ENCODE measurements at regions not wholly inside any gene's neighbourhood (a gene's known extent, or its start where the extent isn't known, plus 50 kb on each side); places are given as distances from the start of the nearest gene placed in this dataset.
"Not testable (repeated sequence)": the region's sequence is repeated elsewhere in the genome, so short reads cannot be mapped to it uniquely, and the experiment has no call there.

DNA sequence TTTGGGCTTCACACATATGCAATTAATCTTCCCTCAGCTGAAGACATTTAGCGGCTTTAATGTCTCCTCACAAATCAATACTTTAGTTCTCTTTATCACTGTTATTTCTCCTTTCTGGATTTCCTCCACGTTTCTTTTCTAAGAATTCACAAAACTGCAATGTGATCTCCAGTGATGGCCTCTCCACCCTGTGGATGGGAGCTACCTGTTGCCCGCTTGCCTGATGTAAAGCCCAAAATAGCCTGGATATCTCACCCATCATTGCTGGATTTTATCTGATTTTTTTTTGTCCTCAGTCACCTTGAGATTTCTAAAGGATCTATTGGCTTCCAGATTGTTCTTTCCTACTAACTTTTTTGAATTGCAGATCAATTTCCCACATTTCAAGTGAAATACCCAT is 129.3 kb upstream of the FAM241A start:
- Mint-ChIP-seq H3K9me3 (ENCODE audit: low read depth) (no peaks in the 10 kb centered on the region), H3K36me3 (no peaks in the 10 kb centered on the region), H3K27me3 (peaks cover 15% of the 10 kb centered on the region), H3K4me1 (no peaks in the 10 kb centered on the region), H3K27ac (no peak overlapping the region), H3K4me3 (no peak overlapping the region)
- DNase-seq (no peak), ATAC-seq (no peak)
- CTCF ChIA-PET = no interaction called here

GRCh38 chr4:112023402-112023950 is 121.8 kb upstream of the FAM241A start:
- CTCF ChIA-PET = interaction anchor here (1.4 kb wide), 1 partner anchor 379 kb away, joined by 3 read pairs; no protein-coding TSS in a partner anchor
- Mint-ChIP-seq H3K27ac (no peak overlapping the region), H3K4me3 (no peak overlapping the region), H3K4me1 (no peaks in the 10 kb centered on the region), H3K36me3 (no peaks in the 10 kb centered on the region), H3K27me3 (peaks cover 13% of the 10 kb centered on the region), H3K9me3 (ENCODE audit: low read depth) (no peaks in the 10 kb centered on the region)
- ATAC-seq = no peak
- DNase-seq = no peak

DNA sequence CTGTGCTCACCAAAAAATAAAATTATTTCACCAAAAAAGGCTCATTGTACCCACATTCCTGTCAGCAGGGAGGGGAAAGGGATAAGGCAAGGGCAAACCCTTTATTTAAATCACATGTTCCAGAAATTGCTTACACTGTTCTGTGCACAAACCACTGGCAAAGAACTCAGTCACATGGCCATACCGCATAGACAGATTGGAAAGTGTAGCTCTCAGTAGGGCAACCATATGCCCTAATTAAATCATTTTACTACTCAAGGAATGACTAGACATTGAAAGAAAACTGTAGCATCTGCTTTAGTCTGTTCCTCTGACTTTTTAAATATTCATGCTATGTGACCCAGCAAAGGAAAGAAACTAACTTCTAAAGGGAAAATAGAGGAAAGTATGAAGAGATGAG is 119.2 kb upstream of the FAM241A start:
- CTCF ChIA-PET = no interaction called here
- Mint-ChIP-seq H3K4me1 (no peaks in the 10 kb centered on the region), H3K27ac (no peak overlapping the region), H3K9me3 (ENCODE audit: low read depth) (no peaks in the 10 kb centered on the region), H3K36me3 (no peaks in the 10 kb centered on the region), H3K4me3 (no peak overlapping the region), H3K27me3 (peaks cover 18% of the 10 kb centered on the region)
- ATAC-seq = no peak
- no peak for DNase-seq

DNA sequence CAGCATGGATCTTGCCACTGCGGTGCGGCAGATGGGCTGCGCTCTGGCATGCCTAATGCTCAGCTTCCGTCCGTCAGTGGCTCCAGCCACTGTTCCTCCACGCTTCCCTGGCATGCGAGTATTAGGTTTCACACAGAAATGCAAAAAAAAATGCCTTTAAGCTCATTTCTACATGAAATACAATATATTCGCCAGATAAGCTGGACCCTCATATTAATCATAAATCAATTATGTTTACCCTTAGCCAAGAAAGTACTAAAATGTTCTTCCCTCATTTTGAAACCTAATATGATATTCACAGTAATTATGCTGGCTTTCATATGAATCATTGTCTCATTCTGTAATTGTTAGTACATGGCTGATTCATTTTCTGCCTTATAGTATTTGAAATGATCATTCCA is 115.5 kb upstream of the FAM241A start:
- Mint-ChIP-seq H3K4me3 (no peak overlapping the region), H3K9me3 (ENCODE audit: low read depth) (no peaks in the 10 kb centered on the region), H3K27ac (no peak overlapping the region), H3K36me3 (no peaks in the 10 kb centered on the region), H3K27me3 (peaks cover 40% of the 10 kb centered on the region), H3K4me1 (no peaks in the 10 kb centered on the region)
- CTCF ChIA-PET = no interaction called here
- ATAC-seq = no peak
- DNase-seq = no peak

DNA sequence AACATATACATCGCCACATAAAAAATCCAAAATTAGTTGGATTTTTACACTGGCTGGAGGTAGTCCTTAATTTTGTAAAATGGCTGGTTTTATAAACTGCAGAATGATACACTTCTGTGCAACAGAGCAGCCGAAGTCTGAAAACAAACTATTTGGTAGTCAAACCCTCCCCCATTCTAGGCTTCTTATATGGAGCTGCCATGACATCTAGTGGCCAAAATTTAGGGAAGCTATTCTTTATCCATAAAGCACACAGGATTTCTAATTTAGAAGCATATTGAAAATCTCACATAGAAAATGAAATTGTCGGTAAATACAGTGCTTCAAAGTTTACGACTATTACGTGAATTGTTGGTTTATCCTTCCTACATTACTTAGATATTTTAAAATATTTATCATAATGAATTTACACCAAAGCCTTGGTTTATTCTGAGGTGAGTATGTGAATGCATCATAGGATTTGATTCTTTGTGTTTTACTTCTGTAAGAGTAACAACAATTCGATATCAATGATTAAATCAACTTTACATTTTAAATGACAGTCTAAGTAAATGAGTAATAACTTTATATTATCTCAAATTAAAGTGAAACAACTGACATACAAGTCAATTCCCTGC is 113.4 kb upstream of the FAM241A start:
- no peak overlapping the region for H3K27ac Mint-ChIP-seq
- DNase-seq = no peak
- H3K4me3 Mint-ChIP-seq = no peak overlapping the region
- CTCF ChIA-PET = interaction anchor here (1.4 kb wide), 1 partner anchor 89 kb away, joined by 4 read pairs; no protein-coding TSS in a partner anchor
- no peak for ATAC-seq
- no peaks in the 10 kb centered on the region for H3K4me1 Mint-ChIP-seq
- no peaks in the 10 kb centered on the region for H3K9me3 Mint-ChIP-seq (ENCODE audit: low read depth)
- H3K27me3 Mint-ChIP-seq = peaks cover 42% of the 10 kb centered on the region
- no peaks in the 10 kb centered on the region for H3K36me3 Mint-ChIP-seq

DNA sequence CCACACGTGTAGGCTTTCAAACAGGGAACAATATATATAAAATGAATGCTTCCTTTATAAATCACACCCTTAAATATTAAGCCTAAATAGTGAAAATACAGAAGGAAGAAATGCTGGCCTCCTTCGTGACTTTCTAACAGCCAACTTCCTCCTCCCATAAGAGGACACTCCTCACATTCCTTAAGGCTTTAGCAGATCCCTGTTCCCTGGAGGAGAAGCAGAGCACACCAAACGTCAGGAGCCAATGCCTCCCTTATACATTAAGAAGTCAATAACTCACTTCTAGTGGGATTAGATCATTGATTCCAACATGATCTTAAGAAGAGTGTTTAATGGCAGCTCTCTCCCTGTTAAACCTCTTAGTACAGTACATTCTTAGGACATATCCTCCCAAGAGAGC is 108.4 kb upstream of the FAM241A start:
- Mint-ChIP-seq H3K36me3 (no peaks in the 10 kb centered on the region), H3K9me3 (ENCODE audit: low read depth) (no peaks in the 10 kb centered on the region), H3K4me3 (no peak overlapping the region), H3K4me1 (no peaks in the 10 kb centered on the region), H3K27ac (no peak overlapping the region), H3K27me3 (peaks cover 28% of the 10 kb centered on the region)
- no peak for ATAC-seq
- CTCF ChIA-PET = no interaction called here
- DNase-seq = no peak

GRCh38 chr4:112038861-112039260 is 106.4 kb upstream of the FAM241A start:
- Mint-ChIP-seq H3K36me3 (no peaks in the 10 kb centered on the region), H3K4me1 (no peaks in the 10 kb centered on the region), H3K27me3 (peaks cover 20% of the 10 kb centered on the region), H3K27ac (no peak overlapping the region), H3K9me3 (ENCODE audit: low read depth) (no peaks in the 10 kb centered on the region), H3K4me3 (no peak overlapping the region)
- DNase-seq (no peak), ATAC-seq (no peak)
- CTCF ChIA-PET = no interaction called here

DNA sequence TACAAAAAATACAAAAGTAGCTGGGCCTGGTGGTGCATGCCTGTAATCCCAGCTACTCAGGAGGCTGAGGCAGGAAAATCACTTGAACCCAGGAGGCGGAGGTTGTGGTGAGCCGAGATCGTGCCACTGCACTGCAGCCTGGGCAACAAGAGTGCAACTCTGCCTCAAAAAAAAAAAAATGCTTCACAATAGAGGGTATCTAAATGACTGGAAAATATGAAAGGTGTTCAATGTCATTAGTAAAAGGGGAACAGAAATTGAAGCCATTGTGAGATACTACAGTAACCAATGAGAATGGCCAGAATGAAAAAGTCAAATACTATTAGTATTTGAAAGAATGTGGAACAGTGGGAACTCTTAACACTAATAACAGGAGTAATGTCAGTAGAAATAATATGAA is 96.1 kb upstream of the FAM241A start:
- H3K36me3 Mint-ChIP-seq; H3K4me3 Mint-ChIP-seq; H3K9me3 Mint-ChIP-seq (ENCODE audit: low read depth); H3K27ac Mint-ChIP-seq; H3K27me3 Mint-ChIP-seq; DNase-seq; ATAC-seq; CTCF ChIA-PET; H3K4me1 Mint-ChIP-seq: not testable (repeated sequence)

DNA sequence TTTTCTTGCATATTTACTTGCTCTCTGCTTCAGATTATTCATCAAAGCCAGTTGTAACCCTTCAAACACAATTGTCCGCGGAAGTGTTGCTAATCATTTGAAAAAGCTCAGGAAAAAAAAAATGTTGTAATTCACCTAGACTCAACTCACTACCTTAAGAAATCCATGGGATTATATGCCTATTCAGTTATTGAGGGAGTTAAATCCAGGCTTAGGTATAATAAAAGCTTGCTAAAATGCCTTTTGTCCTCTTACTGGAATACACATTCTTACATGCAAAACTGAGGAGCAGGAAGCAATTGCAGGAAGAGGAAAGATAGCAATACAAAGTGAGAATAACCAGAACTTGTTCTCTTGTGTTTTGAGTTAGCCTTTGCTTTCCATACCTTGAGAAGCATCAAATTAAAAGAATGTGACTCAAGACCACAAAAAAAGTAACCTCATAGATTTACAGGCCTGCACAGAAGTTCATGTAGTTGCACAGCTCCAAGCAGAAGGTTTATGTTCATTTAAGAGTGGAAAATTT is 91.4 kb upstream of the FAM241A start:
- no peaks in the 10 kb centered on the region for H3K9me3 Mint-ChIP-seq (ENCODE audit: low read depth)
- ATAC-seq (no peak), DNase-seq (no peak)
- H3K36me3 Mint-ChIP-seq = no peaks in the 10 kb centered on the region
- no peak overlapping the region for H3K4me3 Mint-ChIP-seq
- CTCF ChIA-PET = no interaction called here
- no peak overlapping the region for H3K27ac Mint-ChIP-seq
- H3K27me3 Mint-ChIP-seq = peaks cover 11% of the 10 kb centered on the region
- peaks cover 6% of the 10 kb centered on the region for H3K4me1 Mint-ChIP-seq

- H3K27ac Mint-ChIP-seq = no peak overlapping the region
- H3K9me3 Mint-ChIP-seq (ENCODE audit: low read depth) = no peaks in the 10 kb centered on the region
These were observed 90.2 kb upstream of the FAM241A start for GRCh38 chr4:112055100-112055499.

DNA sequence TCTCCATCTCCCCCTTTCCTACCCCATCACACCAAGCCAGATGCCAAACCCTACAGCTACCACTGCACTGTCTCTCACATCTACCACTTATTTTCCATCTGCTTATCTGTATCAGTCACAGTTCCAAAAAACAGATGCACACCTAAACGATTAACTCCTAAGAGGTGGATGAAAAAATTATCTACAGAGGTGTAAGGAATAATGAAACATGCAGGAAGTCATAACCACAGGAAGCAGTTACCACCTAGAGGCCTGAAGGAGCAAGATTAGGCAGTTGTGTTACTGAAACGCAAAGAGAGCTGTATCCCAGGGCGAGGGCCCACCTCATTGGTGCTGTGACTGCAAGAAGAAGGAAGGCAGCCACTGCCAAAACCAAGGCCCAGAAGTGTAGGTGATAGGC is 87.8 kb upstream of the FAM241A start:
- CTCF ChIA-PET = no interaction called here
- ATAC-seq (no peak), DNase-seq (no peak)
- Mint-ChIP-seq H3K27me3 (peaks cover 15% of the 10 kb centered on the region), H3K4me3 (no peak overlapping the region), H3K27ac (no peak overlapping the region), H3K4me1 (peaks cover 6% of the 10 kb centered on the region), H3K36me3 (no peaks in the 10 kb centered on the region), H3K9me3 (ENCODE audit: low read depth) (no peaks in the 10 kb centered on the region)

More at GRCh38 chr4:112055100-112055499, 90.2 kb upstream of the FAM241A start:
- Mint-ChIP-seq H3K4me3 (no peak overlapping the region), H3K36me3 (no peaks in the 10 kb centered on the region), H3K27me3 (peaks cover 11% of the 10 kb centered on the region), H3K4me1 (peaks cover 6% of the 10 kb centered on the region)
- ATAC-seq = no peak
- DNase-seq = no peak
- CTCF ChIA-PET = no interaction called here

GRCh38 chr4:112058433-112058832 is 86.8 kb upstream of the FAM241A start:
- CTCF ChIA-PET = no interaction called here
- ATAC-seq (no peak), DNase-seq (no peak)
- no peak overlapping the region for H3K4me3 Mint-ChIP-seq
- H3K9me3 Mint-ChIP-seq (ENCODE audit: low read depth) = no peaks in the 10 kb centered on the region
- H3K4me1 Mint-ChIP-seq = peaks cover 6% of the 10 kb centered on the region
- peaks cover 15% of the 10 kb centered on the region for H3K27me3 Mint-ChIP-seq
- no peak overlapping the region for H3K27ac Mint-ChIP-seq
- H3K36me3 Mint-ChIP-seq = no peaks in the 10 kb centered on the region

DNA sequence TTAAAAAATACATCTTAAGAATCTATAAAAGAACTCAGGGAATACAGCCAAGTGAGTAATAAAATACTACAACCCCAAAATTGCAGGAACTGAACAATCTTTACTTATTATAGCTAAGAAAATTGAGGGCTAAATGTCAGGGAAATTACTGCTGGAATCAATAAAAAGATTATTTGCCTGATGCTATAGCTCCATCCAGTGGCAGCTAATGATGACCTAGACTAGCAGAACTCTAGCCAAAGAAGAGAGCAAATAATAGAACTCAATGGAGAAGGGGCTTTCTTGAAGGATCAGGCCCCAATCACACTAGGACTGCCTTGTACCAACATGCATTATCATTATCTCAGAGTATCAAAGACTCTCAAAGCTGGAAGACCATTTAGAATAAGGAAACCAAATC is 85.0 kb upstream of the FAM241A start:
- Mint-ChIP-seq H3K4me1 (peaks cover 6% of the 10 kb centered on the region), H3K27ac (no peak overlapping the region), H3K36me3 (no peaks in the 10 kb centered on the region), H3K4me3 (no peak overlapping the region), H3K27me3 (peaks cover 7% of the 10 kb centered on the region), H3K9me3 (ENCODE audit: low read depth) (no peaks in the 10 kb centered on the region)
- CTCF ChIA-PET = interaction anchor here (1.8 kb wide), 1 partner anchor 464 kb away, joined by 5 read pairs; no protein-coding TSS in a partner anchor
- DNase-seq (no peak), ATAC-seq (no peak)

DNA sequence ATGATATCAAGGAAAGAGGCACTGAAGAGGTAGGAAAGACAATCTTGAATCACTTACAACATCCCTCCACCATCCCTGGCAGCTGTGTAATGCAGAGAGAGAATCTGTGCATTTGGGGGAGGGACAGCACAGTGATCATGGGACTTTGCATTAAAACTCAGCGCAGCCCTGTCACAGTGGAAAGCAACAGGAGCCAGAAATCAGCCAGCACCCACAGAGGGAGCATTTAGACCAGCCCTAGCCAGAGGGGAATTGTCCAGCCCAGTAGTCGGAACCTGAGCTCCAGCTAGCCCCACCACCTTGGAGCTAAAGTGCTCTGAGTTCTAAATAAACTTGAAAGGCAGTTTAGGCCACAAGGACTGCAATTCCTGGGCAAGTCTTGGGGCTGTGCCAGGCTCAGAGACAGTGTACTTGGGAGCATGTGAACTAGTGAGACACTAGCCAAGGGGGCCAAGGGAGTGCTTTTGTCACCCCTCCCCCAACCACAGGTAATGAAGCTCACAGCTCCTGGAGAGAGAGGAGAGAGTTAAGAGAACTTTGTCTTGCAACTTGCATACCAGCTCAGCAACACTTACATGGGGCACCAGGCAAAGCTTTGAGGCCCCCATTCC is 83.9 kb upstream of the FAM241A start:
- no peak for DNase-seq
- H3K36me3 Mint-ChIP-seq = no peaks in the 10 kb centered on the region
- peaks cover 6% of the 10 kb centered on the region for H3K4me1 Mint-ChIP-seq
- H3K27ac Mint-ChIP-seq = no peak overlapping the region
- peaks cover 11% of the 10 kb centered on the region for H3K27me3 Mint-ChIP-seq
- no peak overlapping the region for H3K4me3 Mint-ChIP-seq
- CTCF ChIA-PET = interaction anchor here (1.8 kb wide), 1 partner anchor 463 kb away, joined by 5 read pairs; no protein-coding TSS in a partner anchor
- ATAC-seq = no peak
- H3K9me3 Mint-ChIP-seq (ENCODE audit: low read depth) = no peaks in the 10 kb centered on the region

Measured in activated CD8-positive, alpha-beta memory T cell treated with anti-CD3 and anti-CD28 coated beads, Interleukin-2, amount 10 ng/mL, durations not matched to agents 7 days and 5 days (primary cell).